Smooth muscle cell (in vitro differentiated cells): ENCODE measurements at regions not wholly inside any gene's neighbourhood (a gene's known extent, or its start where the extent isn't known, plus 50 kb on each side); places are given as distances from the start of the nearest gene placed in this dataset.

ENCODE experiments used
- DNase-seq: peaks from one replicate; lab custom pipeline; 2025; ENCODE audit not compliant: unreplicated experiment; lab: John Stamatoyannopoulos, UW
- H2AFZ ChIP-seq: fragments of 200-600 bp; sonication (generic); 2 replicates; pipeline ENCODE4 v1.6.0; 2016; ENCODE audit warnings: antibody characterized with exemption, low read depth, mild to moderate bottlenecking
- H3F3A ChIP-seq: fragments of 200-600 bp; sonication (generic); 2 replicates; pipeline ENCODE4 v1.6.0; 2017; ENCODE audit warnings: antibody characterized with exemption, low read depth
- H3K27ac ChIP-seq: fragments of 200-600 bp; sonication (generic); 2 replicates; pipeline ENCODE4 v1.5.1; 2016; ENCODE audit warnings: low read depth, mild to moderate bottlenecking
- H3K27me3 ChIP-seq: fragments of 200-600 bp; sonication (generic); 2 replicates; pipeline ENCODE4 v1.6.1; 2016; ENCODE audit warnings: low read depth, mild to moderate bottlenecking
- H3K36me3 ChIP-seq: fragments of 200-600 bp; sonication (generic); 2 replicates; pipeline ENCODE4 v1.5.1; 2016; ENCODE audit warnings: low read depth
- H3K4me1 ChIP-seq: fragments of 200-600 bp; sonication (generic); 2 replicates; pipeline ENCODE4 v1.5.1; 2016; ENCODE audit warnings: low read depth
- H3K4me2 ChIP-seq: fragments of 200-600 bp; sonication (generic); 2 replicates; pipeline ENCODE4 v1.6.0; 2016; ENCODE audit warnings: mild to moderate bottlenecking
- H3K4me3 ChIP-seq: fragments of 200-600 bp; sonication (generic); 2 replicates; pipeline ENCODE4 v1.5.1; 2016; ENCODE audit warnings: mild to moderate bottlenecking
- H3K79me2 ChIP-seq: fragments of 200-600 bp; sonication (generic); 2 replicates; pipeline ENCODE4 v1.6.0; 2016; ENCODE audit warnings: low read depth, mild to moderate bottlenecking
- H3K9ac ChIP-seq: fragments of 200-600 bp; sonication (generic); 2 replicates; pipeline ENCODE4 v1.6.0; 2016; ENCODE audit warnings: low read depth
- H3K9me3 ChIP-seq: fragments of 200-600 bp; sonication (generic); replicated peaks from 2 replicates; pipeline ENCODE4 v1.5.1; 2016; ENCODE audit warnings: low read depth
- H4K20me1 ChIP-seq: fragments of 200-600 bp; sonication (generic); 2 replicates; pipeline ENCODE4 v1.6.0; 2016; ENCODE audit warnings: low read depth
- WGBS: methylation state at CpG from one replicate; pipeline ENCODE4 v1.1.7; 2016; ENCODE audit warnings: low lambda C conversion rate; 5-methylcytosine and 5-hydroxymethylcytosine counted together
- TF ChIP-seq, protein P1 (sequence below): fragments of 200-600 bp; sonication (generic); IDR thresholded peaks from 2 replicates; pipeline ENCODE4 v1.5.1; 2017; ENCODE audit warnings: borderline replicate concordance, mild to moderate bottlenecking, antibody characterized with exemption; ENCODE audit not compliant: insufficient read depth, poor library complexity, severe bottlenecking

DNA sequence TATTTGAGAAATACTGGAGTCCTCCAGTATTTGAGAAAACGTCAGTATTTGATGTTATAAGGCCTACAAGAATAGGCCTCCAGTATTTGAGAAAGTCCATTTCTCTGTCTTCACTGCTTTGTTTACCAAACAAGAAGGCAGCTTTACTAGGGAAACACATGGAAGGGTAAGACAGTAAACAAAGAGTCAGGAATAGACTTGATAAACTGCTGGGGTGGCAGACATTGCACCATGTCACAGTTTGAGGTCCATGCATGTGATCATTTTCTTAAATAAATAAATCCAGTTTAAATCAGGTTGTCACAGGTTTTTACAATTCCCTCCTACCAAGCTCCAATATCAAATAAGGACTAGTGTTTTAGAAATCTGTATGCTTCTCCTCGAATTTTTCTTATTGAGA lies 1431.0 kb upstream of the SPRY2 start:
- Histone ChIP-seq H4K20me1 (no peaks in the 10 kb centered on the region), H3K27ac (no peak overlapping the region)
- WGBS = 71% methylated on average over 2 of the region's 2 CpGs

DNA sequence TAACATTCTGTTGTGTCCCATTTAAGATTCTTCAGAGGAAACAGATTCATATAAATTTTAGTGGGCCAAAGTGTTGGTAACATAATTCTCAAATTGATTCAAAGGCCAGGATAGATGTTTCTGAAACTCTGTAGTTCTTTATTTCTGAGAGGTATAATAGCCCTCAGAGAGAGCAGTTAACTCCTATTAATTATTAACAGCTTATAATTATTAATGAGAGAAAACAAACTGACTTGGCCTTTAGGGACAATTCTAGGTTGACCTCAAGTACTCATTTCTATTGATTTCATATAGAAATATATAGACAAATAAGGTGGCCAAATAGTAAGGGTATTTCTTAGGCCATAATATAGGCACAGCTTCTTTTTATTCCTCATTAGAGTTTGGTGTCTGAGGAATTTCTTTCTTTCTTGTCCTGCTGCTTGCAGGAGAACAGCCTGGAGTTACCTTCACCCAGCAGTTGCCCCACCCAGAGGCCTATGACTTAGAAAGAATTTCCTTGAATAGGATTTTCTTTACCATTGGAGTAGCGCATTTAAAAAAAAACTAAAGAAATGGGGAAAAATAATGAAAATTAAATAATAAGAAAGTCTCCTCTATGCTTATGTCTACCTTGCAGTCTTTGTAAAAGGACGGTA lies 1430.1 kb upstream of the SPRY2 start:
- Histone ChIP-seq H3K4me1 (no peaks in the 10 kb centered on the region), H3K9me3 (no peaks in the 10 kb centered on the region), H3K4me2 (no peak overlapping the region), H3K27ac (no peak overlapping the region), H3K4me3 (no peak overlapping the region), H3K27me3 (no peaks in the 10 kb centered on the region), H3K36me3 (no peaks in the 10 kb centered on the region), H4K20me1 (no peaks in the 10 kb centered on the region), H3F3A (no peaks in the 10 kb centered on the region), H2AFZ (no peak overlapping the region), H3K9ac (no peak overlapping the region), H3K79me2 (no peaks in the 10 kb centered on the region)
- TF ChIP-seq, protein P1, sequence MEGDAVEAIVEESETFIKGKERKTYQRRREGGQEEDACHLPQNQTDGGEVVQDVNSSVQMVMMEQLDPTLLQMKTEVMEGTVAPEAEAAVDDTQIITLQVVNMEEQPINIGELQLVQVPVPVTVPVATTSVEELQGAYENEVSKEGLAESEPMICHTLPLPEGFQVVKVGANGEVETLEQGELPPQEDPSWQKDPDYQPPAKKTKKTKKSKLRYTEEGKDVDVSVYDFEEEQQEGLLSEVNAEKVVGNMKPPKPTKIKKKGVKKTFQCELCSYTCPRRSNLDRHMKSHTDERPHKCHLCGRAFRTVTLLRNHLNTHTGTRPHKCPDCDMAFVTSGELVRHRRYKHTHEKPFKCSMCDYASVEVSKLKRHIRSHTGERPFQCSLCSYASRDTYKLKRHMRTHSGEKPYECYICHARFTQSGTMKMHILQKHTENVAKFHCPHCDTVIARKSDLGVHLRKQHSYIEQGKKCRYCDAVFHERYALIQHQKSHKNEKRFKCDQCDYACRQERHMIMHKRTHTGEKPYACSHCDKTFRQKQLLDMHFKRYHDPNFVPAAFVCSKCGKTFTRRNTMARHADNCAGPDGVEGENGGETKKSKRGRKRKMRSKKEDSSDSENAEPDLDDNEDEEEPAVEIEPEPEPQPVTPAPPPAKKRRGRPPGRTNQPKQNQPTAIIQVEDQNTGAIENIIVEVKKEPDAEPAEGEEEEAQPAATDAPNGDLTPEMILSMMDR = no peak
- 89% methylated on average over 2 of the region's 2 CpGs for WGBS
- no peak for DNase-seq

More for the DNA sequence above, 1431.0 kb upstream of the SPRY2 start:
- no peaks in the 10 kb centered on the region for H3K36me3 ChIP-seq
- no peaks in the 10 kb centered on the region for H3K4me1 ChIP-seq
- H3K9me3 ChIP-seq = no peaks in the 10 kb centered on the region
- TF ChIP-seq, protein P1 = no peak
- H3K4me3 ChIP-seq = no peak overlapping the region
- H3K9ac ChIP-seq = no peak overlapping the region
- H3K27me3 ChIP-seq = no peaks in the 10 kb centered on the region
- H3F3A ChIP-seq = no peaks in the 10 kb centered on the region
- no peaks in the 10 kb centered on the region for H3K79me2 ChIP-seq
- no peak overlapping the region for H2AFZ ChIP-seq
- DNase-seq = no peak
- no peak overlapping the region for H3K4me2 ChIP-seq

DNA sequence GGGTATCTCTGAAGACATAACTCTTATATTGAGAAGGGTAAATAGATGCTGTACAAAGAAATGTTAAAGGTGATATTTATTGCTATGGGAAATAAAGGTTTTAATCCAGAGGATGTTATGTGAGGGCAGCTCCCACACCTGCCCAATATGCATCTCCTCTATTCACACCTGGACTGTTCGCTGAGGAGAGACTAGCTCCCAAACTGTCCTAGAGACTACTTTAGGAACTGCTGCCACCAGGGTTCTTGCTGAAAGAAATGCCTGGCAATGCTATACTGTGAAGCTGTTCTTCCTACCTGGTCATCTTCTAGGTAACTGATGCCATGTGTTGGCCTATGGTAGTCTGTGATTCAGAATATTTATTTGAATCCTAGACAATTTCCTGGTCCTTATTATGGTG lies 1421.5 kb upstream of the SPRY2 start:
- H3K4me2 ChIP-seq = no peak overlapping the region
- no peak overlapping the region for H3K27ac ChIP-seq
- no peak for DNase-seq
- H3K4me1 ChIP-seq = no peaks in the 10 kb centered on the region
- H4K20me1 ChIP-seq = no peaks in the 10 kb centered on the region
- H3K9me3 ChIP-seq = no peaks in the 10 kb centered on the region
- no peaks in the 10 kb centered on the region for H3K36me3 ChIP-seq
- TF ChIP-seq, protein P1 = no peak
- no peaks in the 10 kb centered on the region for H3K27me3 ChIP-seq
- no peak overlapping the region for H2AFZ ChIP-seq
- no peaks in the 10 kb centered on the region for H3F3A ChIP-seq
- H3K4me3 ChIP-seq = no peak overlapping the region
- WGBS = 81% methylated on average over 1 of the region's 1 CpG
- H3K79me2 ChIP-seq = no peaks in the 10 kb centered on the region
- H3K9ac ChIP-seq = no peak overlapping the region

DNA sequence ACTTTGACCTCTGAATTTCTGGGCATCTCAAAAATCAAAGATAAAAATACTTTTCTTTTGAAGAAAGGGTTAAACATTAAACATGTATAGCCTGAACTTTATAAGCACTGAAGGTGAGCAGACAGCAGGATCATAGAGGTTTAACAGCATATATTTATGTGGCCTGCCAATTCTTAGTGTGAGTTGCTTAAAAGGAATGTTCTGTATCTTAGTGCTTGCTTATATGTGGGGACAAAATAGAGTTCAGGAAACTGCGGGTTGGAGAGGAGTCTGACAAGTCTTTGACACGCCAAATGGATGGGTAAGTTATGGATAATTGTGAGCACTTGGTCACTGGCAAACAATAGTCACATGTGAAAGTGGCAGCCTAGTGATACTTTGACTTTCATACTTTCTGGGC lies 1419.4 kb upstream of the SPRY2 start:
- Histone ChIP-seq H2AFZ (no peak overlapping the region), H3K4me3 (no peak overlapping the region), H3K36me3 (no peaks in the 10 kb centered on the region), H3K4me1 (no peaks in the 10 kb centered on the region), H3K79me2 (no peaks in the 10 kb centered on the region), H3K27me3 (no peaks in the 10 kb centered on the region), H3K9me3 (no peaks in the 10 kb centered on the region), H4K20me1 (no peaks in the 10 kb centered on the region), H3K9ac (no peak overlapping the region), H3K4me2 (no peak overlapping the region), H3F3A (no peaks in the 10 kb centered on the region), H3K27ac (no peak overlapping the region)
- TF ChIP-seq, protein P1 = no peak
- DNase-seq = no peak
- WGBS = 82% methylated on average over 2 of the region's 2 CpGs
